HCT116 (cell line): ENCODE measurements at regions not wholly inside any gene's neighbourhood (a gene's known extent, or its start where the extent isn't known, plus 50 kb on each side); places are given as distances from the start of the nearest gene placed in this dataset.
A peak's percentile ranks its signal among the peaks of the same experiment; 100 is the strongest.

Experiments used
- ATAC-seq: fragments of 200-7000 bp; cut with Tn5 transposase; 2 replicates; pipeline ENCODE4 v1.9.1; 2020; ENCODE audit warnings: mild to moderate bottlenecking, moderate library complexity
- BruUV-seq: library from RNA; stranded (reverse); fragments of 400-500 nt; replicated peaks from 2 replicates; lab custom pipeline; 2021; lab: Mats Ljungman, UMichigan
- CTCF ChIA-PET: fragments of 300-600 bp; sonication (Branson Sonifier 250); formaldehyde crosslinking; loops from one replicate; lab custom pipeline; 2021; ENCODE audit warnings: antibody characterized with exemption; lab: Charles Lee
- POLR2A ChIA-PET: fragments of 300-600, 350-600 bp; sonication (Branson Sonifier 250); formaldehyde crosslinking; loops from one replicate; lab custom pipeline; 2021; ENCODE audit warnings: antibody characterized with exemption; lab: Charles Lee
- RAD21 ChIA-PET, 2 experiments: fragments of 300-600 bp; sonication (Branson Sonifier 250); formaldehyde crosslinking; loops; one replicate each; lab custom pipeline; 2023; ENCODE audit warnings: low total read pairs in 2 of 2; ENCODE audit not compliant: uncharacterized antibody in 2 of 2, unreplicated experiment in 2 of 2, low non-redundant PET in 1 of 2; lab: Charles Lee
- DNase-seq: peaks from one replicate; pipeline ENCODE4 v3.0.0-alpha.2; 2010; ENCODE audit warnings: low read depth, low spot score
- H2AFZ ChIP-seq: fragments of 200-600 bp; shearing (Covaris generic), sonication (generic); 2 replicates; pipeline ENCODE4 v1.6.1; 2017; ENCODE audit warnings: low read depth, mixed run types, mixed read lengths, antibody characterized with exemption, low read length; ENCODE audit not compliant: poor library complexity, severe bottlenecking
- H3K27ac ChIP-seq: 2 replicates; pipeline ENCODE4 v1.5.1; 2012; ENCODE audit warnings: low read depth, low read length
- H3K27me3 ChIP-seq: fragments of 200-600 bp; sonication (generic); 2 replicates; pipeline ENCODE4 v1.6.1; 2016; ENCODE audit warnings: mixed run types, low read length, mixed read lengths; ENCODE audit not compliant: insufficient read depth
- H3K36me3 ChIP-seq, 2 experiments: fragments of 200-500 bp in 1 of 2; fragments of 200-600 bp in 1 of 2; sonication (Bioruptor generic) in 1 of 2; sonication (generic) in 1 of 2; 2 replicates each; pipeline versions ENCODE4 v1.5.1 to v1.6.1; 2014 to 2016; ENCODE audit warnings: low read length in 2 of 2, inconsistent platforms in 1 of 2, mixed read lengths in 1 of 2, mixed run types in 1 of 2; ENCODE audit not compliant: insufficient read depth in 2 of 2, control insufficient read depth in 1 of 2
- H3K4me1 ChIP-seq, 2 experiments: fragments of 200-600 bp in 1 of 2; sonication (generic) in 1 of 2; 2 replicates each; pipeline versions ENCODE4 v1.5.1 to v1.6.1; 2012 to 2017; ENCODE audit warnings: low read length in 2 of 2, inconsistent platforms in 1 of 2, mild to moderate bottlenecking in 1 of 2, mixed read lengths in 1 of 2, mixed run types in 1 of 2, moderate library complexity in 1 of 2; ENCODE audit not compliant: insufficient read depth in 2 of 2, control insufficient read depth in 1 of 2
- H3K4me2 ChIP-seq: fragments of 200-600 bp; sonication (generic); 2 replicates; pipeline ENCODE4 v1.6.1; 2017; ENCODE audit warnings: mixed run types, low read length, mixed read lengths
- H3K4me3 ChIP-seq, 2 experiments: fragments of 200-600 bp in 1 of 2; sonication (generic) in 1 of 2; replicated peaks in 1 of 2; 2 replicates each; pipeline ENCODE4 v1.5.1; 2011 to 2016; ENCODE audit warnings: low read length in 2 of 2, control low read depth in 1 of 2, low read depth in 1 of 2, mild to moderate bottlenecking in 1 of 2, mixed read lengths in 1 of 2, mixed run types in 1 of 2
- H3K79me2 ChIP-seq: fragments of 200-600 bp; sonication (generic); 2 replicates; pipeline ENCODE4 v1.6.1; 2017; ENCODE audit warnings: mild to moderate bottlenecking, mixed run types, low read length, moderate library complexity, mixed read lengths; ENCODE audit not compliant: insufficient read depth
- H3K9ac ChIP-seq: fragments of 200-600 bp; sonication (generic); 2 replicates; pipeline ENCODE4 v1.6.1; 2016; ENCODE audit warnings: low read length, mixed read lengths
- H3K9me2 ChIP-seq: fragments of 200-600 bp; sonication (generic), shearing (Covaris generic); 2 replicates; pipeline ENCODE4 v1.6.1; 2017; ENCODE audit warnings: mixed run types, mild to moderate bottlenecking, moderate library complexity; ENCODE audit not compliant: insufficient read depth
- H3K9me3 ChIP-seq, 2 experiments: fragments of 200-500 bp in 1 of 2; fragments of 200-600 bp in 1 of 2; sonication (Bioruptor generic) in 1 of 2; sonication (generic) in 1 of 2; 2 replicates each; pipeline ENCODE4 v1.6.1; 2014 to 2017; ENCODE audit warnings: low read length in 2 of 2, mixed read lengths in 2 of 2, inconsistent platforms in 1 of 2, low read depth in 1 of 2, mild to moderate bottlenecking in 1 of 2, mixed run types in 1 of 2, moderate library complexity in 1 of 2; ENCODE audit not compliant: control insufficient read depth in 1 of 2, insufficient read depth in 1 of 2
- H4K20me1 ChIP-seq: fragments of 200-600 bp; sonication (generic), shearing (Covaris generic); 2 replicates; pipeline ENCODE4 v1.6.1; 2017; ENCODE audit warnings: mixed run types, mild to moderate bottlenecking, moderate library complexity; ENCODE audit not compliant: insufficient read depth
- ATF3 ChIP-seq: IDR thresholded peaks from 2 replicates; pipeline ENCODE4 v1.6.1; 2012
- CBX3 ChIP-seq: IDR thresholded peaks from 2 replicates; pipeline ENCODE4 v1.6.1; 2012; ENCODE audit warnings: low read depth
- CEBPB ChIP-seq: IDR thresholded peaks from 2 replicates; pipeline ENCODE4 v1.6.1; 2012; ENCODE audit warnings: low read depth
- EGR1 ChIP-seq: IDR thresholded peaks from 2 replicates; pipeline ENCODE4 v1.6.1; 2012; ENCODE audit warnings: low read depth
- EZH2 ChIP-seq: fragments of 200-600 bp; sonication (generic); IDR thresholded peaks from 2 replicates; pipeline ENCODE4 v1.6.1; 2017; ENCODE audit warnings: antibody characterized with exemption, mixed run types
- EZH2phosphoT487 ChIP-seq: fragments of 200-600 bp; IDR thresholded peaks from 2 replicates; pipeline ENCODE4 v1.6.1; 2018; ENCODE audit warnings: antibody characterized with exemption, borderline replicate concordance
- FOSL1 ChIP-seq: IDR thresholded peaks from 2 replicates; pipeline ENCODE4 v1.6.1; 2012; ENCODE audit warnings: low read depth
- JUND ChIP-seq: IDR thresholded peaks from 2 replicates; pipeline ENCODE4 v1.6.1; 2012
- POLR2A ChIP-seq: IDR thresholded peaks from 2 replicates; pipeline ENCODE4 v1.7.0; 2011; ENCODE audit warnings: borderline replicate concordance; ENCODE audit not compliant: insufficient read depth, insufficient read length; ENCODE audit errors: extremely low read depth
- POLR2AphosphoS5 ChIP-seq: IDR thresholded peaks from 2 replicates; pipeline ENCODE4 v1.6.1; 2011; ENCODE audit warnings: mild to moderate bottlenecking, low read depth, low read length, moderate library complexity
- RAD21 ChIP-seq: IDR thresholded peaks from 2 replicates; pipeline ENCODE4 v1.6.1; 2012; ENCODE audit warnings: low read depth, mild to moderate bottlenecking
- SIN3A ChIP-seq: IDR thresholded peaks from 2 replicates; pipeline ENCODE4 v1.6.1; 2012; ENCODE audit warnings: low read depth
- SP1 ChIP-seq: IDR thresholded peaks from 2 replicates; pipeline ENCODE4 v1.6.1; 2012; ENCODE audit warnings: low read depth
- SRF ChIP-seq: IDR thresholded peaks from 2 replicates; pipeline ENCODE4 v1.6.1; 2012; ENCODE audit warnings: low read depth
- YY1 ChIP-seq: IDR thresholded peaks from 2 replicates; pipeline ENCODE4 v1.6.1; 2011; ENCODE audit warnings: low read length, low read depth, moderate library complexity, mild to moderate bottlenecking; ENCODE audit not compliant: insufficient replicate concordance; ENCODE audit errors: extremely low read depth
- ZFX ChIP-seq: fragments of 450-650 bp; IDR thresholded peaks from 2 replicates; pipeline ENCODE4 v1.6.1; 2017
- ZNF274 ChIP-seq: fragments of 200-500 bp; sonication (Bioruptor generic); IDR thresholded peaks from 2 replicates; pipeline ENCODE4 v1.6.1; 2014; ENCODE audit warnings: mild to moderate bottlenecking, low read depth, low read length, inconsistent platforms
- intact Hi-C: fragments of 100-400 bp; cut with micrococcal nuclease; formaldehyde crosslinking; loops from 2 replicates; pipeline ENCODE4 v1.10.0; 2022
- TF ChIP-seq, protein P1 (sequence below), 3 experiments: fragments of 200-600 bp in 1 of 3; sonication (generic) in 1 of 3; IDR thresholded peaks in 2 of 3; conservative IDR thresholded peaks in 1 of 3; 2 replicates each; pipeline ENCODE4 v1.5.1; 2012 to 2017; ENCODE audit warnings: low read depth in 2 of 3, low read length in 2 of 3, antibody characterized with exemption in 1 of 3, borderline replicate concordance in 1 of 3, control low read depth in 1 of 3, mild to moderate bottlenecking in 1 of 3, mixed read lengths in 1 of 3, mixed run types in 1 of 3, moderate library complexity in 1 of 3; ENCODE audit not compliant: insufficient read depth in 1 of 3
- TF ChIP-seq, protein P2 (sequence below): IDR thresholded peaks from 2 replicates; pipeline ENCODE4 v1.6.1; 2011; ENCODE audit warnings: mild to moderate bottlenecking, low read length, moderate library complexity; ENCODE audit not compliant: insufficient replicate concordance; ENCODE audit errors: extremely low read depth
- TF ChIP-seq, protein P3 (sequence below): IDR thresholded peaks from 2 replicates; pipeline ENCODE4 v1.6.1; 2012

- DNase-seq, result no peak
- ATAC-seq, result no peak
- Histone ChIP-seq H3K4me2 (no peak overlapping the region), H3K9me3 (no peaks in the 10 kb centered on the region), H3K9me2 (no peaks in the 10 kb centered on the region), H3K4me1 (no peaks in the 10 kb centered on the region), H3K27ac (no peak overlapping the region), H3K27me3 (no peaks in the 10 kb centered on the region), H3K79me2 (no peaks in the 10 kb centered on the region), H3K9ac (no peak overlapping the region), H4K20me1 (no peaks in the 10 kb centered on the region), H3K36me3 (no peaks in the 10 kb centered on the region), H2AFZ (no peak overlapping the region), H3K4me3 (no peak overlapping the region)
- ChIA-PET POLR2A (no interaction called here), RAD21 (no interaction called here), CTCF (no interaction called here)
- TF ChIP-seq CEBPB (0 out of 2 replicates have a peak, but pooled peaks have one; percentile 41), EGR1 (no peak), FOSL1 (peak; percentile 29; the same call in 1 of the 2 replicates)
- BruUV-seq, result no TSS peak
- intact Hi-C loops, result no loop called here
These were observed 96.7 kb upstream of the COL5A2 start for GRCh38 chr2:189276277-189276676.

DNA sequence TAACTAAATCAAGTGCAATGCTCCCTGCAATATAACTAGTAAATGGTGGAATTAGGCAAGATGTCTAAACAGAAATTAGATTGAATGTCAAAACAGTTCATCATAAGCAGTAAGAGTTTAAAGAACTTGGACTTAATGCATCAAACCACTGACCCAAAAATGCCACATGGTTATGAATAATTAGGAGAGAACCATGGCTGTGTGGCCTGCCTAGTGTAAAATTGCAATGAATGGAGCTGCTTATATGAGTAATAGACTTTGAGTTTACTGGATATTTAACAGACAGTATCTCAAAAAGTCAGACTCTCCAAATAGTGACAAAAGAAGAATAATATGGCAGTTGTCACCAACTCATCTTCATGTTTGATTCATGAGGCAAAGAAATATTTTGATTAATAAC, 101.6 kb upstream of the COL5A2 start:
- Histone ChIP-seq H3K9me2 (no peaks in the 10 kb centered on the region), H3K27me3 (no peaks in the 10 kb centered on the region), H3K79me2 (no peaks in the 10 kb centered on the region), H3K36me3 (no peaks in the 10 kb centered on the region), H3K9me3 (no peaks in the 10 kb centered on the region), H3K9ac (no peak overlapping the region), H3K4me1 (no peaks in the 10 kb centered on the region), H3K27ac (no peak overlapping the region), H4K20me1 (no peaks in the 10 kb centered on the region), H3K4me3 (no peak overlapping the region), H3K4me2 (no peak overlapping the region), H2AFZ (no peak overlapping the region)
- ChIA-PET POLR2A (no interaction called here), CTCF (no interaction called here), RAD21 (no interaction called here)
- DNase-seq (no peak), ATAC-seq (no peak)
- TF ChIP-seq EZH2phosphoT487 (no peak), ZNF274 (no peak), SP1 (no peak), ZFX (no peak), POLR2AphosphoS5 (no peak), CBX3 (no peak), SIN3A (no peak), SRF (no peak), CEBPB (no peak), EZH2 (no peak), YY1 (no peak), EGR1 (no peak), RAD21 (no peak), FOSL1 (no peak), JUND (no peak), ATF3 (no peak), POLR2A (no peak)
- TF ChIP-seq, protein P1, sequence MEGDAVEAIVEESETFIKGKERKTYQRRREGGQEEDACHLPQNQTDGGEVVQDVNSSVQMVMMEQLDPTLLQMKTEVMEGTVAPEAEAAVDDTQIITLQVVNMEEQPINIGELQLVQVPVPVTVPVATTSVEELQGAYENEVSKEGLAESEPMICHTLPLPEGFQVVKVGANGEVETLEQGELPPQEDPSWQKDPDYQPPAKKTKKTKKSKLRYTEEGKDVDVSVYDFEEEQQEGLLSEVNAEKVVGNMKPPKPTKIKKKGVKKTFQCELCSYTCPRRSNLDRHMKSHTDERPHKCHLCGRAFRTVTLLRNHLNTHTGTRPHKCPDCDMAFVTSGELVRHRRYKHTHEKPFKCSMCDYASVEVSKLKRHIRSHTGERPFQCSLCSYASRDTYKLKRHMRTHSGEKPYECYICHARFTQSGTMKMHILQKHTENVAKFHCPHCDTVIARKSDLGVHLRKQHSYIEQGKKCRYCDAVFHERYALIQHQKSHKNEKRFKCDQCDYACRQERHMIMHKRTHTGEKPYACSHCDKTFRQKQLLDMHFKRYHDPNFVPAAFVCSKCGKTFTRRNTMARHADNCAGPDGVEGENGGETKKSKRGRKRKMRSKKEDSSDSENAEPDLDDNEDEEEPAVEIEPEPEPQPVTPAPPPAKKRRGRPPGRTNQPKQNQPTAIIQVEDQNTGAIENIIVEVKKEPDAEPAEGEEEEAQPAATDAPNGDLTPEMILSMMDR (IDR thresholded peaks at IDR 0.05 in 2 of 3, conservative IDR thresholded peaks at IDR 0.05 in 1 of 3; ENCODE audit: borderline replicate concordance in 1 of 3, insufficient read depth in 1 of 3, low read depth in 2 of 3, low read length in 2 of 3), result no peak
- TF ChIP-seq, protein P2, sequence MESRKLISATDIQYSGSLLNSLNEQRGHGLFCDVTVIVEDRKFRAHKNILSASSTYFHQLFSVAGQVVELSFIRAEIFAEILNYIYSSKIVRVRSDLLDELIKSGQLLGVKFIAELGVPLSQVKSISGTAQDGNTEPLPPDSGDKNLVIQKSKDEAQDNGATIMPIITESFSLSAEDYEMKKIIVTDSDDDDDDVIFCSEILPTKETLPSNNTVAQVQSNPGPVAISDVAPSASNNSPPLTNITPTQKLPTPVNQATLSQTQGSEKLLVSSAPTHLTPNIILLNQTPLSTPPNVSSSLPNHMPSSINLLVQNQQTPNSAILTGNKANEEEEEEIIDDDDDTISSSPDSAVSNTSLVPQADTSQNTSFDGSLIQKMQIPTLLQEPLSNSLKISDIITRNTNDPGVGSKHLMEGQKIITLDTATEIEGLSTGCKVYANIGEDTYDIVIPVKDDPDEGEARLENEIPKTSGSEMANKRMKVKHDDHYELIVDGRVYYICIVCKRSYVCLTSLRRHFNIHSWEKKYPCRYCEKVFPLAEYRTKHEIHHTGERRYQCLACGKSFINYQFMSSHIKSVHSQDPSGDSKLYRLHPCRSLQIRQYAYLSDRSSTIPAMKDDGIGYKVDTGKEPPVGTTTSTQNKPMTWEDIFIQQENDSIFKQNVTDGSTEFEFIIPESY, result no peak
- TF ChIP-seq, protein P3, sequence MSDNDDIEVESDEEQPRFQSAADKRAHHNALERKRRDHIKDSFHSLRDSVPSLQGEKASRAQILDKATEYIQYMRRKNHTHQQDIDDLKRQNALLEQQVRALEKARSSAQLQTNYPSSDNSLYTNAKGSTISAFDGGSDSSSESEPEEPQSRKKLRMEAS, result no peak
- no TSS peak for BruUV-seq
- intact Hi-C loops, result no loop called here
